ENCODE measurements at regions not wholly inside any gene's neighbourhood (a gene's known extent, or its start where the extent isn't known, plus 50 kb on each side); places are given as distances from the start of the nearest gene placed in this dataset.

DNA sequence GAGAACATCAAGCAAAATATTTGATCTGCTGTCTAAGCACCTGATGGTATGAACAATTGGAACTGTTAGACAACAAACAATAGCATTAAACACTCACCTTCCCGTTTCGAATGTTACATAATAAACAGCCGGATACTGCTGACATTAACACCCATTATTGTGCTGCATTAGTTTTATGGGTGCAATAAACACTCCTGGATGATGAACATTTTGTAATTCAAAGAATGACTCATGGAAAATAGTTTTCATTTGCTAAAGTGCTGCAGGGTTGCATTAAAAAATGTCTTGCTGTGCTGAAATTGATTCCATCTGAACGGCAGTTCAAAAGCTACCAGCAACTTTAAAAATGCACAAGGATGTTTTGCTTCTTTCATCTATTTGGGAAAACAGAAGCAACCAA lies 100.8 kb upstream of the SORBS2 start:
- TF ChIP-seq, protein P1, sequence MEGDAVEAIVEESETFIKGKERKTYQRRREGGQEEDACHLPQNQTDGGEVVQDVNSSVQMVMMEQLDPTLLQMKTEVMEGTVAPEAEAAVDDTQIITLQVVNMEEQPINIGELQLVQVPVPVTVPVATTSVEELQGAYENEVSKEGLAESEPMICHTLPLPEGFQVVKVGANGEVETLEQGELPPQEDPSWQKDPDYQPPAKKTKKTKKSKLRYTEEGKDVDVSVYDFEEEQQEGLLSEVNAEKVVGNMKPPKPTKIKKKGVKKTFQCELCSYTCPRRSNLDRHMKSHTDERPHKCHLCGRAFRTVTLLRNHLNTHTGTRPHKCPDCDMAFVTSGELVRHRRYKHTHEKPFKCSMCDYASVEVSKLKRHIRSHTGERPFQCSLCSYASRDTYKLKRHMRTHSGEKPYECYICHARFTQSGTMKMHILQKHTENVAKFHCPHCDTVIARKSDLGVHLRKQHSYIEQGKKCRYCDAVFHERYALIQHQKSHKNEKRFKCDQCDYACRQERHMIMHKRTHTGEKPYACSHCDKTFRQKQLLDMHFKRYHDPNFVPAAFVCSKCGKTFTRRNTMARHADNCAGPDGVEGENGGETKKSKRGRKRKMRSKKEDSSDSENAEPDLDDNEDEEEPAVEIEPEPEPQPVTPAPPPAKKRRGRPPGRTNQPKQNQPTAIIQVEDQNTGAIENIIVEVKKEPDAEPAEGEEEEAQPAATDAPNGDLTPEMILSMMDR (IDR thresholded peaks at IDR 0.05) = no peak
- no peak for TF ChIP-seq EZH2 (IDR thresholded peaks at IDR 0.05; ENCODE audit: borderline replicate concordance, insufficient read depth, low read depth, low read length, poor library complexity, severe bottlenecking)
